Prostate gland (tissue), 2 donors: ENCODE measurements at regions not wholly inside any gene's neighbourhood (a gene's known extent, or its start where the extent isn't known, plus 50 kb on each side); places are given as distances from the start of the nearest gene placed in this dataset.

Experiments used
- CTCF ChIP-seq, 4 experiments: fragments of 200-600 bp in 2 of 4; fragments of 450-650 bp in 2 of 4; sonication (generic) in 2 of 4; IDR thresholded peaks; 1 replicate in 3 of 4; 2 replicates in 1 of 4; pipeline ENCODE4 v1.5.1; 2016 to 2019; ENCODE audit warnings: antibody characterized with exemption in 4 of 4, mild to moderate bottlenecking in 2 of 4, moderate library complexity in 2 of 4
- POLR2A ChIP-seq: fragments of 450-650 bp; IDR thresholded peaks from one replicate; pipeline ENCODE4 v1.6.1; 2016; ENCODE audit warnings: antibody characterized with exemption, mild to moderate bottlenecking

- no peak for TF ChIP-seq POLR2A
- no peak for TF ChIP-seq CTCF (IDR thresholded peaks at IDR 0.05)
Measured at GRCh38 chr10:33412653-33413361, 78.3 kb upstream of the NRP1 start.
